GM23338 (cell line): ENCODE measurements at regions not wholly inside any gene's neighbourhood (a gene's known extent, or its start where the extent isn't known, plus 50 kb on each side); places are given as distances from the start of the nearest gene placed in this dataset.

Source experiments
- JUNB ChIP-seq: IDR thresholded peaks from one replicate; pipeline ENCODE4 v1.6.1; 2016; ENCODE audit warnings: antibody characterized with exemption; ENCODE audit not compliant: unreplicated experiment
- TF ChIP-seq, protein P1 (sequence below), 2 experiments: fragments of 200-600 bp in 1 of 2; sonication (generic) in 1 of 2; conservative IDR thresholded peaks; 2 replicates each; pipeline versions ENCODE4 v1.5.1 to v1.6.1; 2016 to 2017; ENCODE audit warnings: antibody characterized with exemption in 2 of 2, low read depth in 2 of 2, mild to moderate bottlenecking in 2 of 2, moderate library complexity in 1 of 2
- TF ChIP-seq, protein P2 (sequence below): IDR thresholded peaks from 2 replicates; pipeline ENCODE4 v1.6.1; 2016; ENCODE audit warnings: antibody characterized with exemption

DNA sequence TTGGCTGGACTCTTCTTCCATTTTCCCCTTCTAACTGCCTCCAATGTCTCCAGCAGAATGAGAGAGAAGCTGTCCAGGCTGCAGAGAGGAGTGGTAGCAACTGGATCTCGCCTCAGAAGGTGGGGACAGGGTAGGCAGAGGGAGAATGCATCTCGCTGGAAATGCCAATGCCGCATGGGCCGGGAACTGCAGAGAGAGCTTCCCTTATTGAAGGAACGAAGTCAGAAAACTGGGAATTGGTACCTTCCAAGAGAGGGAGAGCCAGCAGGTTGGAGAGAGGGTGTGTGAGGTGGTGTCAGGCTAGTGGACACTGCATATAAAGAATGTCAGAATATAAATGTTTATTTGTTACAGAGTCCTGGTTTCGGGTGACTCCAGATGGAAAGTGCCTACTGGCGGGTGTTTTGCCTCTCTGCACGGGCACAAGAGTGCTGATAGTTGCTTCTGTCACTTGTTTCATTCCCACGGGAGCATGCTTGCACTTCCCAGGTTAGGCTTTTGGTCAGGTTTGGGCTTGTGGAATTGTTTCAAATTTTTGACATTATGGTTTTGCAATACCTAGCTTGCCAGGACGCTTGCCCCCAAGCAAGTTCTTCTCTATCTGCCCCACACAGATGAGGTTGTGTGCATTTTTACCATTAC, 156.8 kb upstream of the STS start:
- TF ChIP-seq JUNB, result no peak
- TF ChIP-seq, protein P1, sequence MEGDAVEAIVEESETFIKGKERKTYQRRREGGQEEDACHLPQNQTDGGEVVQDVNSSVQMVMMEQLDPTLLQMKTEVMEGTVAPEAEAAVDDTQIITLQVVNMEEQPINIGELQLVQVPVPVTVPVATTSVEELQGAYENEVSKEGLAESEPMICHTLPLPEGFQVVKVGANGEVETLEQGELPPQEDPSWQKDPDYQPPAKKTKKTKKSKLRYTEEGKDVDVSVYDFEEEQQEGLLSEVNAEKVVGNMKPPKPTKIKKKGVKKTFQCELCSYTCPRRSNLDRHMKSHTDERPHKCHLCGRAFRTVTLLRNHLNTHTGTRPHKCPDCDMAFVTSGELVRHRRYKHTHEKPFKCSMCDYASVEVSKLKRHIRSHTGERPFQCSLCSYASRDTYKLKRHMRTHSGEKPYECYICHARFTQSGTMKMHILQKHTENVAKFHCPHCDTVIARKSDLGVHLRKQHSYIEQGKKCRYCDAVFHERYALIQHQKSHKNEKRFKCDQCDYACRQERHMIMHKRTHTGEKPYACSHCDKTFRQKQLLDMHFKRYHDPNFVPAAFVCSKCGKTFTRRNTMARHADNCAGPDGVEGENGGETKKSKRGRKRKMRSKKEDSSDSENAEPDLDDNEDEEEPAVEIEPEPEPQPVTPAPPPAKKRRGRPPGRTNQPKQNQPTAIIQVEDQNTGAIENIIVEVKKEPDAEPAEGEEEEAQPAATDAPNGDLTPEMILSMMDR (conservative IDR thresholded peaks at IDR 0.05; ENCODE audit: low read depth in 2 of 2), result no peak
- TF ChIP-seq, protein P2, sequence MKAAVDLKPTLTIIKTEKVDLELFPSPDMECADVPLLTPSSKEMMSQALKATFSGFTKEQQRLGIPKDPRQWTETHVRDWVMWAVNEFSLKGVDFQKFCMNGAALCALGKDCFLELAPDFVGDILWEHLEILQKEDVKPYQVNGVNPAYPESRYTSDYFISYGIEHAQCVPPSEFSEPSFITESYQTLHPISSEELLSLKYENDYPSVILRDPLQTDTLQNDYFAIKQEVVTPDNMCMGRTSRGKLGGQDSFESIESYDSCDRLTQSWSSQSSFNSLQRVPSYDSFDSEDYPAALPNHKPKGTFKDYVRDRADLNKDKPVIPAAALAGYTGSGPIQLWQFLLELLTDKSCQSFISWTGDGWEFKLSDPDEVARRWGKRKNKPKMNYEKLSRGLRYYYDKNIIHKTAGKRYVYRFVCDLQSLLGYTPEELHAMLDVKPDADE, result no peak
